SHP77 treated with DMSO at 0.1 percent for 48 hours (cell line): ENCODE measurements at regions not wholly inside any gene's neighbourhood (a gene's known extent, or its start where the extent isn't known, plus 50 kb on each side); places are given as distances from the start of the nearest gene placed in this dataset.
"Not testable (repeated sequence)": the region's sequence is repeated elsewhere in the genome, so short reads cannot be mapped to it uniquely, and the experiment has no call there.

Experiments used
- DNase-seq: peaks from one replicate; lab custom pipeline; 2025; lab: John Stamatoyannopoulos, UW

DNA sequence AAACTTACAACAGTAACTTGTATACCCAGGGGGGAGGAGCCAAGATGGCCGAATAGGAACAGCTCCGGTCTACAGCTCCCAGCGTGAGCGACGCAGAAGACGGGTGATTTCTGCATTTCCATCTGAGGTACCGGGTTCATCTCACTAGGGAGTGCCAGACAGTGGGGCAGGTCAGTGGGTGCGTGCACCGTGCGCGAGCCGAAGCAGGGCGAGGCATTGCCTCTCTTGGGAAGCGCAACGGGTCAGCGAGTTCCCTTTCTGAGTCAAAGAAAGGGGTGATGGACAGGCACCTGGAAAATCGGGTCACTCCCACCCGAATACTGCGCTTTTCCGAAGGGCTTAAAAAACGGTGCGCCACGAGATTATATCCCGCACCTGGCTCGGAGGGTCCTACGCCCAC, 278.8 kb downstream of the FAM47B start:
- not testable (repeated sequence) for DNase-seq

GRCh38 chrX:35244088-35244741, 301.6 kb downstream of the FAM47B start:
- no peak for DNase-seq

DNA sequence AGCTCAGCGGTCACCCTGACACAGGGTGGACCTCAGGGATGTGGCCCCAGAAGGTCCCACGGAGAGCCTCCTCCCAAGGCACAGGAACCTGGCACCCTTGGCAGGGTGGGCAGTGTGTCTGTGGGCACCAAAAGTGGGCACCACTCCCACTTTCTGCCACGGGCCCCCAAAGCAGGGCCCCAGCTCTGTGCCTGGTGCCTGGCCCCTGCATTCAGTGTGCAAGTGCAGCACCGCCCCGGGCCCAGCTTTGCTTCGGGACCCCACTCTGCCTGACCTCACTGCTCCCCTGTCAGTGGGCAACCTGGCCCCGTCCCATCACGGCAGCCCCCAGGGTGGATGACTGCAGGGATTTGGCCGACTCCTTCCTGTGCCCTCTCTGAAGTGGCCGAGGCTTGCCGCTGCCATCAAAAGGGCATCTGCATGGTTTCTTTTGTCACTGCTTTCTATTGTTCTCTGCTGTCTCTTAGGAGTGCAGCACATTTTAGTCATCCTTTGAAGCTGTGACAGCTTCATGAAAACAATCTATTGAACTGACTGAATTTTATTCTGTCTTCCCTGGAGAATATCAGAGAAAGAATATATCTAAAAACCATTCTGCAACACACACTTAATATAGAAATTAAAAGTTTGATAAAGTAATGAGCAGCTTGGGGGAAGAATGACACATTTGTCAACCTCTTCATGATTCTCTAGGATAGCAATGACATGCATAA, 302.4 kb downstream of the FAM47B start:
- DNase-seq, result no peak

GRCh38 chrX:35251226-35251625, 308.6 kb downstream of the FAM47B start:
- DNase-seq, result no peak

GRCh38 chrX:35276115-35276514, 333.5 kb downstream of the FAM47B start:
- DNase-seq, result no peak

GRCh38 chrX:35285289-35285962, 342.8 kb downstream of the FAM47B start:
- DNase-seq, result no peak

DNA sequence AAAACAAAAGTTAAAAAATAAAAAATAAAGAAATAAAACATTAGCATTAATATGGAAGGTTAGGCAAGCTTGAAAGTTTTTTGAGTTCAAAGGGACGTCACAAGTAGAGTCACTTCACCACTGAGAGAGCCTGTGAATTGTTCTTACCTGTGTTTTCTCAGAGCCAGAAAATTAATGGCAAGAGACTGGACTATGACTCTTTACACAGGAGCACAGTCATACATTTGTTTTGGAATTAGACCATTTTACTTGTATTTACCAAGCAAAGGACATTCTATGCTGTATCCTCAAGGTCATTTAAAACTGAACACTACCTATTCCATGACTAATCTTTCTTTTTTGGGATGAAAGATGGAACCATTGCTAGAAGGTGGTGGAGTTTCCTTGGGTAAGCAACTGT, 346.1 kb downstream of the FAM47B start:
- DNase-seq, result no peak

DNA sequence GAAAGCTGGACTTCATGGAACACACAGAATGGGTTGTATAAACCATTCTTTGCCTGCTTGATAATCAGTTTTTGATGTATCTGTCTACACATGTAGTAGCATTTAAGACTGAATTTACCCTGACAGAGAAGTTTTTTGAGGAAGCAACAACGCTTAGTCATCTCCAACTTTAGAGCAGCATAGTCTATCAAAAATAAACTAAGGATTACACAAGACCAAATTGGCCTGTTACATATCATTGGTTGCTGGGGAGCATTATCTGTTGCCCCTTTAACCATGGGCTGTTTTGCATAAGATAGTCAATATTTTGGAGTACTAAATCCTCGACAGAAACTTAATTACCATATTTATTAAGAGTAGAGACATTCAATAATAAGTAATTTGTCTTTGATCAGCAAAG, 347.4 kb downstream of the FAM47B start:
- no peak for DNase-seq

DNA sequence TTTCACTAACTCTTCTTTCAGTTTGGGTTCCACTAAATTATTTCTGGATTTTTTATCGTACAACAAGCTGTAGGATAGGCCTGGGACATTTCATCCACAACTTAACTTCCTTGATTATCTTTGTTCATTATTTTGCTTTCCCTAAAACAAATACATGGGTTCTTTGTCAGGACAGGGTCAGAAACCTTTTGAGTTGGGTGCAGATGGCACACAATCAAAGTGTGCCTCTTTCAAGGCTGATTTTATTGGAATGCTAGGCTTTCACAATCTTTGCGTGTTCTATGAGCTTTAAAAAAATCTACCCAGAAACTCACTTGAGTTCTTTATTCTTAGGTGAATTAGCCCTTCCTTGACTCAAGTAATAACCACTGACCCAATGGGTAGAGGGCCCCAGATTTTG, 348.4 kb downstream of the FAM47B start:
- no peak for DNase-seq

- no peak for DNase-seq
Measured at GRCh38 chrX:35292522-35292921, 349.9 kb downstream of the FAM47B start.

DNA sequence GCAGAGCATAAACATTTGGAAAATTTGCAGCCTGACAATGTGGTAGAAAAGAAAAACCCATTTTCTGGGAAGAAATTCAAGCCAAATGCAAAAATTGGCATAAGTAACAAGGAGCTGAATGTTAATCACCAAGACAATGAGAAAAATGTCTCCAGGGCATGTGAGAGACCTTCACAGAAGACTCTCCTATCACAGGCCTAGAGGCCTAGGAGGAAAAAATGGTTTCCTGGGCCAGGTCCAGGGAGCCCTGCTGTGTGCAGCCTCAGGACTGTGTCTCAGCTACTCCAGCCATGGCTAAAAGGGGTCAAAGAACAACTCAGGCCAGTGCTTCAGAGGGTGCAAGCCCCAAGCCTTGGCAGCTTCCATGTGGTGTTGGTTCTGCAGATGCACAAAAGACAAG, 362.4 kb downstream of the FAM47B start:
- not testable (repeated sequence) for DNase-seq

DNA sequence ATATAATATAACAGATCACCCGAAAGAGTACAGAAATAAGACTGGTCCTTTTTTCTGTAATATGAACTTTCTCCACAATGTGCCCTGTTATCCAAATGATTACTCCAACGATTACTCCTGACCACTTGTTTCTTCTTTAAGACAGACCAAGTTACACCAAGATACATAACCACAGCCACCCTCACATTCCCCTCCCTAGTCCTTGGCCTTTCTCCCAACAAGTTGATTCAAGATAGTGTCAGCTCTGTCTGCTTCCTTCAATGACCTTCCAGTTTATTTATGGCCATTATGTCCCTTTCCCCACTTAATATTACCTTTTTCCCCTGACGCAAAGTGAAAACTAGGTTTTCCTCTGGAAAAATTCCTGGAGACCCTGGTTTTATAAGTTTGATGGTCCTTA, 397.2 kb downstream of the FAM47B start:
- DNase-seq, result no peak

- no peak for DNase-seq
Measured at GRCh38 chrX:35340465-35340864, 397.9 kb downstream of the FAM47B start.

GRCh38 chrX:35351212-35351611, 408.6 kb downstream of the FAM47B start:
- no peak for DNase-seq

DNA sequence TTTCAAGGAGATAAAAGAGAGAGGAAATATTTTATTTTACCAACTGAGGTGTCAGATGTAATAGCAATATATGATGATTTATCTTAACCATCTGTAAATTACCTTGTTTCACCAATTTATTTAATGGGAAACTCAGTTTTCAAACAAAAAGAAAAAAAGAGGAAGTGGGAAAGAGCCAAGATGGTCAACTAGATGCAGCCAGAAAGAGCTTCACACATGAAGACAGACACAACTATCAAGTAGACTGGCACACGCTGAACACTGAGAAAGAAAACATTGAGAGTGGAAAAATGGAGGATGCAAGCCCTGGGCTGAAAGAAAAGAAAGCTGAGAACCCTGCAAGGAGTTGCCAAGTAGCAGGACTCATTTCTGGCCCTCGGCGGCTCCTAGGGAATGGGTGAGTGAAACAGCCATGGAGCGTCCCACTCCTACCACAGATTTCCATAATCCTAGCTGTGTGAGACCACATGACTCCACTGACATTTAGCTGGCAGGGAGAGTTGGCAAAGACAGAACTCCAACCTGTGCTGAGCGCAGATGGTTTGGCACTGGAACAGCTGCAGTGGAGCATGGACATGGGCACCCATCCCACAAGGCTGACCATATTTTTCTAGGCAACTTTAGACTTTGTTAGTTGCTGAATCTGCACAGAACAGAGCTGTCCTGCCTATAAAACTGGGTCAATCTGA, 409.3 kb downstream of the FAM47B start:
- no peak for DNase-seq

DNA sequence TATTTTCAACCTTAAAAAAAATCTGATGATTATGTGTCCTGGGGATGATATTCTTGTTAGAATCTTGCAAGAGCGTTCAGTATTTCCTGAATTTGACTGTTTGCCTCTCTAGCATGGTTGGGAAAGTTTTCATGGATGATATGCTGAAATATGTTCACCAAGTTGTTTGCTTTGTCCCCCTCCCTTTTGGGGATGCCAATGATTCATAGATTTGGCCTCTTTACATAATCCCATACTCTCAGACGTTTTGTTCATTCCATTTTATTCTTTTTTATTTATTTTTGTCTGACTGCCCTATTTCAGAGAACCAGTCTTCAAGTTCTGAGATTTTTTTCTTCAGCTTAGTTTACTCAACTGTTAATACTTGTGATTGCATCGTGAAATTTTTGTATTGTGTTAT, 415.1 kb downstream of the FAM47B start:
- no peak for DNase-seq

- DNase-seq, result no peak
Measured at GRCh38 chrX:35362866-35363265, 420.3 kb downstream of the FAM47B start.

- DNase-seq, result no peak
Measured at GRCh38 chrX:35374116-35374515, 424.0 kb upstream of the MAGEB16 start.

DNA sequence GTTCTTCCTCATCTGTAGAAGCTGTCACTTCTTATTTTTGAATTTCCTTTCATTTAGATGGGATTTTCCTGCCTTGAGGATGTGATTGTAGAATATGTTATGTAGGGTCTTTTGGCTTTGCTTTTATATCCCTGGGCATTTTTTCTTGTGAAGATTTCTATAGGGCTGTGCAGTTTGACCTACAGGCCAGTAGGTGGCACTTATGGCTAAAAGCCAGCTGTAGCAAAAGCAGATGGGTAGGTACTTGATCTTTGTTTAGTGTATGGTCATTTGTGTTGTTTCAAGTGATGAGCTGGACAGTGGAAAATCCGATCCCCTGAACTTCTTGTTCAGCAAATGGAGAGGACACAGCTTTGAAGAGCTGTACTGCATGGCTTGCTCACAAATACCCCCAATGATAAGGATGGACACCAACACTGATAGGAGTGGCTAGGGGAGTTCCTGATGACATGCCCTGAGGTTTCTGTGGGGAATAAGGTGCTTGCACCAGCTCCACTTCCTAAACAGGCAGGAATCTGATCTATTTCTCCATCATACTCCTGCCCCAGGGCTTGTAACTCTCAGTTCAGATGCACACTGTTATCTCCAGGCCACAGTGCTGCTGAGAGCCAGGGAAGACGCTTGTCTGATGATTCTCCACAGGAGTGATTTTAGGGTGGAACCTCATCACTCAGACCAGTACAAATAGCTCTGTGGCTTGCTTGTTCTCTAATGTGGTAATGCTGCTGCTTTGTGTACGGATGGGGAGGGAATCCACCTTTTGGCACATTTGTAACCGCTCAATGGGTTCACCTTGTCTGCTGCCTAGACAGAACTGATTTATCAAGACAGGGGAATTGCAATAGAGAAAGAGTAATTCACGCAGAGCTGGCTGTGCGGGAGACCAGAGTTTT, 417.1 kb upstream of the MAGEB16 start:
- peak; percentile 11 for DNase-seq

GRCh38 chrX:35381709-35382108, 416.4 kb upstream of the MAGEB16 start:
- not testable (repeated sequence) for DNase-seq

- DNase-seq, result no peak
Measured at GRCh38 chrX:35382966-35383365, 415.2 kb upstream of the MAGEB16 start.

- no peak for DNase-seq
Measured at GRCh38 chrX:35392232-35392631, 405.9 kb upstream of the MAGEB16 start.
